Medulla oblongata (tissue), 1 donor: ENCODE measurements at regions not wholly inside any gene's neighbourhood (a gene's known extent, or its start where the extent isn't known, plus 50 kb on each side); places are given as distances from the start of the nearest gene placed in this dataset.

Experiments used
- DNase-seq: peaks from one replicate; pipeline ENCODE4 v3.0.0-alpha.2; 2015; ENCODE audit errors: extremely low spot score

DNA sequence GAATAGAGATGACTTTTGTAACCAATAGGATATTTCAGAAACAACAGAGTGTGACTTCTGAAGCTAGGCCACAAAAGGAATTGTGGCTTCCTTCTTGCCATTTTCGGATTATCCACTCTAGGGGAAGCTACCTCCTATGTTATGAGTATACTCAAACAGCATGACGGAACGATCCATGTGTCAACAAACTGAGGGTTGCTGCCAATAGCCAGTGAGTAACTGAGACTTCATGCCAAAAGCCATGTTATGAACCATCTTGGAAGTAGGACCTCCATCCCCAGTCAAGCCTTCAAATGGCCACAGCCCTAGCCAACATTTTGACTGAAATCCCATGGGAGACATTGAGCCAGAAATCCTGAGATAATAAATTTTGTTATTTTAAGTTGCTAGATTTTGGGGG is 69.0 kb upstream of the IL6 start:
- DNase-seq: no peak

DNA sequence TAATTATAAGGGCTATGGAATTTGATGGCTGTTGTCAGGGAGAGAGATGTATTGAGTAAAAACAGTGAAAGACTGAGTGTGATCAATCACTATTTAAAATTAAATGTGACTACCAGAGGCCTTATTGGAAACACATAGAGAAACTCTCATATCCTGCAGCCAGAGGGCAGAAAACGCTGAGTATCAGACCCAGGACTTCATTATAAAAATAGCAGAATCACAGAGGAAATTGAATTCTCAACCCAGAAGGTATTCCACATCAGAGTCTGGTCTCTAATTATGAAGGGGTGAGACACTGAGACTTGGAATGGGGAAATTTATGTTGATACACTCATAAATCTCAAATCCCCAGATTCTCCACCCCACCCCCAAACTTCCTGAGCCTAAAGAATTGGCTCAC is 69.5 kb upstream of the IL6 start:
- no peak for DNase-seq

DNA sequence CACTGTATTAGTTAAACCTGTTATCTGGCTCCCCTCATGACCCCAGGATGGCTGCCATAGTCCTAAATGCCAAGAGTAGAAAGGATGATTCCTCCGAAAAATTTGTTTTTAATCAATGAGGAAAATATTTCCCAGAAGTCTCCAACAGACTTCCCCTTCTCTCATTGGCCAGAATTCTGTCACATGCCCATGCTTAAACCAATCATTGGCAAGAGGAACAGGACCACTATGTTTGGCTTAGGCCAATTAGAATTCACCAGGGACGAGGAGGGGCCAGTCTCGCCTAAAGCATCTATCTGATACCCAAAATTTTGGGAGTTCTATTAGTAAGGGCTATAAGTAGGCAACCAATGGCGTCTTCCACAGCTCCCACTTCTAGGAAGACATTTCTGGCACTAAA is 71.2 kb upstream of the IL6 start:
- DNase-seq: no peak

DNA sequence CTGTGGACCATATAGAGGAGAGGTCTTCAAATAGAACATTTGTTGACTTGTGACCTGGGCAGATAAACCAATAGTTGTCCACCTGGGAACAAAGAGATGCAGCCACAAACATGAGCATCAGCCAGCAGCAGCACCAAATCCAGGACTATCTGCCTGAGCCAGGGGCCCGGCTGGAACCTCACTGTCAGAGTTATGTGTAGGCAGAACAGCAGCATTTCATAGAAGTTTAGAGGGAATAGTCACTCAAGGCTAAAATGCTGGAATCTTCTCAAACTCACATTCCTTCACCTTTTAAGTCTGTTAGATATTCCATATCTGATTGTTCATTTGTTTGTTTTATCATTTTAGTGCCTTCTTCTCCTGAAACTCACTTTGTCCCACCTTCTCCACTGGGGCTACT is 72.2 kb upstream of the IL6 start:
- DNase-seq: no peak

DNA sequence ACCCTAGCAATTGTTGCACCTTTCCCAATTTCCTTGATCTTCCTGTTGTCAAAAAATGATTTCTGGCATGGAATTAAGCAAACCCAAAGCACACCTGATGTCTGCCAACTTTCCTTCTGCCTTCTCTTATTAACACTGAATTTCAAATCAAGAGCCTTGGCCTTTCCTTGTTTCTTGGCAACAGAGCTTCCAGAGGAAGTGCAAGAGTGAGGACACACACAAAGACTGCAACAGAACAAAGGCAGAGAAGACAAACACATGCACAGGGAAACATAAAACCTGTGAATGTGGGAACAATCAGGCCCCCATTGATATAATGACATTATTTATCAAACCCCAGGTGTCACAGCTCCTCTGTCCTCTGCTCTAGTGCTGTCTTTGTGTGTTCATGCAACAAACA is 73.0 kb upstream of the IL6 start:
- DNase-seq: no peak

DNA sequence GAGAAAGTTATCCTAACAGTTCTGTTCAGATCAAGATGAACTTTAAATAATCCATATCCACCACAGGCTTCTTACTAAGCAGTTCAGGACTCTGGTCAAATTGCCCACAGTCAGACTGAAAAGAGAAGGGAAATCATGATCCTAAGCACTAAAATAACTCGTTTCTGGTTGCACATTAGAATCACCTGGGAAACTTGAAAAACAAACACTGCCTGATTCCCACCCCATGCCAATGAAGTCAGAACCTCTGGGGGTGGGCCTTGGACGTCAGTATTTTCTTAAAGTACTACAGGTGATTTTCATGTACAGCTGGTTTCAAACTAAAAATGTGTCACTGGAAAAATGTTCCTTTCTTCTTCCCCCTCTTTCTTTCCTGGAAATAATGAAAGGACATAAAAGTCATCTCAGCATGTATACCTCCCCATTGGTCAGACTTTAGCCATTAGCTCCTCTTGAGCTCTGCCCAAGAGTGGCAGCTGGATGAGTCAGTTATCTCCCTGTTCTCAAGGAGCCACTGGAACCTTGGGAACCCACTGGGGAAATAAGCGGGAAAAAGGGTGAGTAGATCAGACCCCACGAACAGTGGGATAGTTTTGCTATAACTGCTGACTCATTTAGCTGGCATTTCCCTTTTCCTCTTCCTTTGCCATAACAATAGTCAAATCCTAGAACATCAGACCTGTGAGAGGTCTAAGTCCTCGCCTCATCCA is 75.3 kb upstream of the IL6 start:
- DNase-seq: no peak

DNA sequence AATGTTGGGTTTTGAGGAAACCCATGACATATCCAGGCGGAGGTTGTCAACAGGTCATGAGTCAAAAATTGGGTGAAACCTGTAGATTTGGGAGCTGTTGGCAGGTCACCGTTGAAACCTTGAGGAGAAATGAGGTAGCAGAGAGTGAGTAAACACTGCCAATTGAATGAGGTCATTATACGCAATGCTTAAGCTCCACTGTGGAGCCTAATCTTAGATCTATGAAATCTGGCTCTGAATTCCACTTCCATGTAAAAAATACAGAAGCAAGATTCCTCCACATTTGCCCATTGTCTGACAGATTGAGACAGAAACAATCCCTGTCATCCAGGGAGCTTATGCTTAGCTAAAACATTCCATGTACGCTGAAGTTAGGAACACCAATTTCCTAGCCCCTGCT is 76.0 kb upstream of the IL6 start:
- no peak for DNase-seq

DNA sequence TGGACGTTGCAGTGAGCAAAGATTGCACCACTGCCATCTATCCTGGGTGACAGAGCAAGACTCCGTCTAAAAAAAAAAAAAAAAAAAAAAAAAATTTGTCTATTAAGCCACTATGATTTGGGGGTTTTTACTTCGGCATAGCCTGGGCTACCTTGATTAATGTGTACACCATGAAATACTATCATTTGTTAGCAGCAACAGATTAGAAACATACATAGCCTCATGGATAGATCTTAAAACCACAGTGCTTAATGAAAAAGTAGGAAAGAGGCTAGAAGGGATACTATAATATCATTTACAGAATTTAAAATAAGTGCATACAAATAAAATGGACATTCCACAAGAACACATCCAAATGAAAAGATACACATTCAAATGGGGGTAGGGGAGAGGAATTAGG is 77.3 kb upstream of the IL6 start:
- no peak for DNase-seq

DNA sequence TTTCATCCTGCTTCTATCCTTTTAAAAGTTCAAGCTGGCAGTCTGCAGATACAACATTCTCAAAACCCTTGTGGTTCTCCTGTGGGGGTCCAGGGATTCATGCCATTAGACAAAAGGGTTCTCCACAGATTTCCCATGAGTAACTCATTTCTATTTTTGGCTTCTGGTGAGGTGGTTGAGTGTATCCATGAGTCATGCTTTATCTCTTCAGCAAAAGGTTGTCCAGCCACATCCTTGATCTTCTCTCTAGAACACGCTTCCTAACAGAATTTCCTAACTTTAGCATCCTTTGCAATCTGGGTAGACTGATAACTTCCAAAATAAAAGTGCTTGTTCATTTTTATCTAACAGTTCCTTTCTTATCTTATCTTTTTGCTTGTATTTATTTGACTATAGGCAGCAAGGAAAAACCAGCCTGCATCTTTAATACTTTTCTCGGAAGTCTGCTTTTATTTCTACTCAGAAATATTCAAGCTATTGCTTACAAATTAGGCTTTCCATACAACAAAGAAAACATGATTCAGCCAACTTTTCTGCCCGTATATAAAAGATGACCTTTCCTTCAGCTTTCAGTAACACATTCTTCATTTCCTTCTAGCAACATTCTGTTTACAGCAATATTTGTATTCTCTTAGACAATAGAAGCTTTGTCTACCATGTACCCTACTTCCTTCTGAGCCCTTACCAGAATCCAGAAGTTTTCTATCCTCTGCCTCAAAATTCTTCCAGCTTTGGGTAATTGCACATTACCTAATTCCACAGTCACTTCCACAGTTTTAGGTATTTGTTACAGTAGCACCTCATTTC is 79.3 kb upstream of the IL6 start:
- no peak for DNase-seq

DNA sequence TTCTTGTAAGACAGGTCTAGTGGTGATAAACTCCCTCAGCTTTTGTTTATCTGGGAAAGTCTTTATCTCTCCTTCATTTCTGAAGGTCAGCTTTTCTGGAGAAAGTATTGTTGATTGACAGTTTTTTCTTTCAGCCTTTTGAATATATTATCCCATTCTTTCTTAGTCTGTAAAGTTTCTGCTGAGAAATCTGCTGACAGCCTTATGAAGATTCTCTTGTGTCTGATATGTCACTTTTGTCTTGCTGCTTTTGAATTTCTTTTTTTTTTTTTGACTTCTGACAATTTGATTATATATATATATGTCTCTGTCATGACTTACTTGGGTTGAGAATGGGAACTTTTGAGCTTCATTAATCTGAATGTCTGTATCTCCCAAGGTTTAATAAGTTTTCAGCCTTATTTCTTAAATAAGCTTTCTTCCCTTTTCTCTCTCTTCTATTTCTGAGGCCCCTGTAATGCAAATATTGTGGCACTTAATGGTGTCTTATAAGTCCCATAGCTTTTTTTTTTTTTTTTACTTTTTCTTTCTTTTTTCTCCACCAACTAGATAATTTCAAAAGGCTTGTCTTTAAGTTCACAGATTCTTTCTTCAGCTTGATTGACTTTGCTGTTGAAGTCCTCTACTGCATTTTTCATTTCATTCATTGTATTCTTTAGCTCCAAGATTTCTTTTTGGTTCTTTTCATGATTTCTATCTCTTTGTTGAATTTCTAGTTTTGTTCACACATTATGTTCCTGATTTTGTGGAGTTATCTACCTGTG is 81.4 kb upstream of the IL6 start:
- no peak for DNase-seq

DNA sequence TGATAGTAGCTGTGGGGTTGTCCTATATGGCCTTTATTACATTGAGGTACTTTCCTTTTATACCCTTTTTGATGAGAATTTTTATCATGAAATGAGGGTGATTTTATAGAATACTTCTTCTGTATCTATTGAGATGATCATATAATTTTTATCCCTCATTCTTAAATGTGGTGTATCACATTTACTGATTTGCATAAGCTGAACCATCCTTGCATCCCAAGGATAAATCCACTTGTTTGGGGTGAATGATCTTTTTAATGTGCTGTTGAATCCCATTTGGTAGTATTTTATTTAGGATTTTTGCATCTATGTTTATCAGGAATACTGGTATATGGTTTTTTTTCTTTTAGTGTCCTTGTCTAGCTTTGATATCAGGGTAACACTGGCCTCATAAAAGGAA is 84.5 kb upstream of the IL6 start:
- DNase-seq: no peak

DNA sequence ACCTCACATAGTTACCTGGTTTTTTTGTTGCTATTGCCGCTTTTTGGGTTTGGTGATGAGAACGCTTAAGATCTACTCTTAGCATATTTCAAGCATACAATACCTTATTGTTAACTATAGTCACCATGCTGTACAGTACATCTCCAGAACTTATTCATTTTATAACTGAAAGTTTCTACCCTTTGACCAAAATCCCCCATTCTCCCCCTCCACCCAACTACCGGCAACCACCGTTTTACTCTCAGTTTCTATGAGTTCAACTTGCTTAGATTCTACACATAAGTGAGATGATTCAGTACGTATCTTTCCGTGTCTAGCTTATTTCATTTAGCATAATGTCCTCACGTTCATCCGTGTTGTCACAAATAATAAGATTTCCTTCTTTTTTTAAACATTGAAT is 86.7 kb upstream of the IL6 start:
- DNase-seq: no peak

DNA sequence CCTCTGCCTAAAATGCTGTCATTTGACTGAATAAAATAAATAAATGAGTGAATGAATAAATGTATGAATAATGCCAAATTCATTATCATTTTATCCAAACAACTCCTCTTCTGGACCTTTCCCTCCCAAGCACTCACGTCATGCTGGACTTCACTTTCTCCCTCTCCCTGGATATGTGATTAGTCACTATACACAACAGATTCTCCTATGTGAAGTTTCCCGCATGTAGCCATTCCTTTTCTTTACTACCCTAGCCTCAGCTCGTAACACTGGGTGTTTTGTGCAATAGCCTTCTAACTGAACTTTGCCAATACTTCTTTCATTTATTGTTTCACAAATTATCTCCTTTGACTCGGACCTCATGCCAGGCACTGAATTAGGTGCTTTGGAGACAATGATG is 87.6 kb upstream of the IL6 start:
- DNase-seq: no peak

DNA sequence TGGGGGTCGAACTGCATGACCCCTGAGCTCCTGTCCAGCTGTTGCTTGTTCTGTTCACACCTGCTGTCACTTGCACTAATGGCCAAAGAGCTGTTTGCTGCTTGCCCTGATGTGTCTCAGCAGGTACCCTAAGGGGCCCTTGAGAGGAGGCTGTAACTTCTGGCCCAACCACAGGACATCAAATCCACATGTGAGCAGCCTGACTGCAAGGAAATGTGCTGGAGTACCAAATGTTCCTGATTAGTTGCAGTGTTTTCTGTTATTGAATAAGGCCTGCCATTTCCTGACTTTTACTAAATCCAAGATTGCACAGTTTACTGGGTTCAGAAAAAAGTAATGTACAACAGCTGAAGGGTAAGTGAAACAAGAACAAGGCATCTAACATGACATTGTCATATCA is 91.7 kb upstream of the IL6 start:
- DNase-seq: no peak

DNA sequence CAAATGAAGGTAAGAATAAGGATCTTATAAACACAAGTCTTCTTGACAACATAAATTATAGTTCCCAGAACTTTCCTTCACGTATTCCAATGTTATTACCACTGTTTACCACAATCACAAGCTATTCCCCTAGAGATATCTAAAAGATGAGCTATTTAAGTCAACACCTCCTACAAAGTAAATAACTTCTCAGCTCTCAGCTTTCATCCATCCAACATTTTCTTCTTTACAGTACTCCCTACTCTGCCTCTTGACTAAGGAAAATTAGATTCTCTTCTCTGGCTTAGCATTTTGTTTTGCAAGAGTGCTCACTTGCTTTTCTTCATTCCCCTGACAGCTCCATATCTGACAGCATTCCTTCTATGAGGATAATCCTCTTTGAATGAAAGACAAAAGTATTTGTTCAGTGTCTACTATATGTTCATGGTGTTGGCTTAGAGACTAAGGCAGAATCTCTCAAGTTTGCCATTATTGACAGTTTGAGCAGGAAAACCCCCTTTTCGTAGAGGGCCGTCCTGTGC is 93.0 kb upstream of the IL6 start:
- no peak for DNase-seq

DNA sequence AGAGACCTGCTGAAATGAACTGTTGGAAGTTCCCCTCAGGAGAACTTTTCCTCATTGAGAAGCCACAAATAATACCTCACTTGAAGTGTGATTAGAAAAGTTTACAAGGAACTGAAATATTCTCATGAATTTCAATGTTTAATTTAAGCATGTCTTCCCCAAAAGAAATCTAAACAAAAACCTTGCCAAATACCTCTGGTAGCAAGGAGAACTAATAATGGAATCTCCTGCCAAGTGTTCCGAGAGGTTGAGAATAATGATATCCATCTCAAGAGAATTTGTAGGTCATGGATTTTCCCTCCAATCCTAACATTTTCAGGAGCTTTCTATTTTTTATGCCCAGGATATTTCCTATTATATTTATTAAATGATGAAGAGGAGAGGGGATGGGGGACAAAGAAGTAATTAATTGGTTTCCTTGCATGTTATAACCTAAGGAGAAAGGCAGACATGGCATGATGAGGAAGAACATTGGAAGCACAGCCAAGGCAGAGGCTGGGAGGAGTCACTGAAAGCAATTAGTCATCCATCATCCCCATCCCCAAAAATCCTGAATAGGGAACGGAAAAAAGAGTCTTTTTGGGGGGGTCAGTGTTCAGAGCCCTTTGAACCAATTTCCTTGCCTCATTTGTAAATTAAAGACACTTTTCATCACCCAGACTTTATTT is 93.6 kb upstream of the IL6 start:
- DNase-seq: no peak

DNA sequence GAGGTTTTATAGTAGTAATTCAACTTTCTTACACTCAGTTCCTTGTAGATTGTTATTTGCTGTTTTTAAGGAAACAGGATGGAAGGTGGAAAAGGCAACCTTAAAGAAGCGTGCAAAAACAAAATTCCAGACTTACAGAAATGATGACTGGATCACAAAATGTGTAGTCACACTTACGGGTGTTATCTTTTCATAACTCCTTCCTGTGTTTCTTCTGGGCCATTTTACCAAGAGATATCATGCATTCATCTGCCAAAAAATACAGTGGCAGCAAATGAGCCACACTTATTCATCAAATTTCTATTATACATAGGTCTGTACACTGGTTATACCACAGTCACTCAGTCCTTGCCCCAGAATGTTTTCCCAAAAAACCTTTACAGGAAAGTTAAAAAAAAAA is 94.3 kb upstream of the IL6 start:
- no peak for DNase-seq

DNA sequence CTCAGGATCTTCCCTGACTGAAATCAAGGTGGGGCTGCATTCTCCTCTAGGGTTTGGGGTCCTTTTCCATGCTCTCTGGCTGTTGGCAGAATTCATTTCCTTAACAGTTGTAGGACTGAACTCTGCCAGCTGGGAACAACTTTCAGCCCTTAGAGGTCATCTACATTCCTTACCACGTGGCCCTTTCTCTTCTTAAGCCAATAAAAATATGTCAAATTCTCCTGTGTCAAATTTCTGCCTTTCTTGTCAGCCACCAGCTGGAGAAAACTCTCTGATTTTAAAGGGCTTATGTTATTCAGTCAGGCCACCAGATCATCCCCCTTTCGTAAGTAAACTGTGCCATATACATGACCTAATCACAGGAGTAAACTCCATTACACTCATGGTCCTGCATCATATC is 95.3 kb upstream of the IL6 start:
- no peak for DNase-seq

DNA sequence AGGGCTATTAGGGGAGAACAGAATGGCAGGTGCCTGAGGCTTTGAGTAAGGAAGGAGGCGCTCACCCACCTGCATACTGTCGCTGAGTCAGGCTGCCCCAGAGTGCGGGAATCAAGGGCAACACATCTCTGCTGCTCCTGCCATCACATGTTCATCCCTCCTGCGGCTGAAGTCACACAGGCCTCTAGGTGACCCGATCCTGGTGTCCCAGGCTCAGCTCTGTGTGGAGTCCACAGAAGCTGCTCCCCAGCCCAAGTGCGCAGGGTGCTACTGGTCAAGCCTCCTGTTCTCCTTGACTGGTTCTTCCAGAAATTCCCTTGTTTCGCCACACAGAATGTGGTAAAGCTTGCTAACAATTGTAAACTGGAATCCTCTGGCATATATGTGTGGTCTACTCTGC is 96.9 kb upstream of the IL6 start:
- no peak for DNase-seq

DNA sequence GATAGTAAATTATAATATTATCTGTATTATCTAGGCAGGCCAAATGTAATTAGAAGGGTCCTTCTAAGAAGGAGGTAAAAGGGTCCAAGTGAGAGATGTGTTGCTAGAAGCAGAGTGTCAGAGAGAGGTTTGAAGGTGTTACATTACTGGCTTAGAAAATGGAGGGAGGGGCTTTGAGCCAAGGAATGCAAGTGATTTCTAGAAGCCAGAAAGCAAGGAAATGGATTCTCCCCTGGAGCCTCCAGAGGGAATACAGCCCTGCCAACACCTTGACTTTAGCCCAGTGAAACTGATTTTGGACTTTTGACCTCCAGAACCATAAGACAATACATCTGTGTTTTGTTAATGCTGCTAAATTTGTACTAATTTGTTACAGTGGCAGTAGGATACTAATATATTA is 97.9 kb upstream of the IL6 start:
- DNase-seq: no peak

DNA sequence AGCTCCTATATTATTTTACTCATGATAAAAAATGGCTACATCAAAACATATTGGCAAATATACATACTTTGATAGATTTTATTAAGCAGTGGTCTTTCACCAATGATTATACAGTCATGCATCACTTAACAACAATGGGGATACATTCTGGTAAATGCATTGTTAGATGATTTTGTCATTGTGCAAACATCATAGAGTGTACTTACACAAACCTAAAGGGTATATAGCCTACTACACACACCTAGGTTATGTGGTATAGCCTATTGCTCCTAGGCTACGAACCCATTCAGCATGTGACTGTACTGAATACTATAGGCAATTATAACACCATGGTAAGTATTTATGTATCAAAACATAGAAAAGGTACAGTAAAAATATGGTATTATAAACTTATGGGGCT is 98.9 kb upstream of the IL6 start:
- no peak for DNase-seq

DNA sequence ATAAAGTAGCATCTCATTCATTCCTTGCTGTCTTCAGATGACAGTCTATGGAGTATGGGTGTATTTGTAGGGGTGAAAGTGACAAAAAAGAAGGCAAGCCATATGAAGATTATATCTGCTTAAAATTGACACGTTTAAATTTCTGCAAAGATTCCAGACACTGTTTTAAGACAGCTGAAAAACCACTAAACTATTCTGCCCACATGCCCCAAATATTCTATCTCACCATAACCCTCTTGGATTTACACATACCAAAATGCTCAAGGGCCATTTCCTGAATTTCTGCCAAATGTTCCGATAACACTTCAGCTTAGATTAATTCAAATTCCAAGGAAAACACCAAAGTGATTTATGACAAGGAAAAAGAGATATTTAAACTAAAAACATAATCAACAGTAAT is 99.9 kb upstream of the IL6 start:
- no peak for DNase-seq
